Heart left ventricle (tissue), 16 donors: ENCODE measurements at regions not wholly inside any gene's neighbourhood (a gene's known extent, or its start where the extent isn't known, plus 50 kb on each side); places are given as distances from the start of the nearest gene placed in this dataset.

ENCODE experiments used
- ATAC-seq, 4 donors: fragments of 200-7000 bp; cut with Tn5 transposase; one replicate each; pipeline ENCODE4 v1.9.1; 2020 to 2022; ENCODE audit warnings: moderate library complexity in 4 of 4, mild to moderate bottlenecking in 3 of 4, moderate number of reproducible peaks in 1 of 4
- DNase-seq, 5 donors: peaks; one replicate each; pipeline ENCODE4 v3.0.0-alpha.2; 2020
- H3K27ac ChIP-seq, 12 donors: fragments of 200-600 bp; sonication (generic) in 4 of 12; one replicate each; pipeline versions ENCODE4 v1.5.0 to v1.8.0; 2016 to 2022; ENCODE audit warnings: mild to moderate bottlenecking in 2 of 12
- H3K27me3 ChIP-seq, 9 donors: fragments of 200-600 bp; sonication (generic) in 2 of 9; one replicate each; pipeline versions ENCODE4 v1.5.1 to v1.8.0; 2016 to 2022; ENCODE audit warnings: mild to moderate bottlenecking in 3 of 9
- H3K36me3 ChIP-seq, 9 donors: fragments of 200-600 bp; sonication (generic) in 2 of 9; one replicate each; pipeline versions ENCODE4 v1.5.0 to v1.8.0; 2018 to 2022; ENCODE audit warnings: mild to moderate bottlenecking in 2 of 9
- H3K4me1 ChIP-seq, 12 donors: fragments of 200-600 bp; sonication (generic) in 4 of 12; one replicate each; pipeline versions ENCODE4 v1.5.0 to v1.8.0; 2016 to 2022; ENCODE audit warnings: mild to moderate bottlenecking in 3 of 12
- H3K4me3 ChIP-seq, 12 donors: fragments of 200-600 bp; sonication (generic) in 4 of 12; one replicate each; pipeline versions ENCODE4 v1.5.0 to v1.8.0; 2017 to 2022; ENCODE audit warnings: mild to moderate bottlenecking in 9 of 12, moderate library complexity in 4 of 12
- H3K9me3 ChIP-seq, 12 donors: fragments of 200-600 bp; sonication (generic) in 4 of 12; one replicate each; pipeline versions ENCODE4 v1.5.0 to v1.8.0; 2016 to 2022; ENCODE audit warnings: mild to moderate bottlenecking in 1 of 12
- POLR2A ChIP-seq, 2 donors: fragments of 450-650 bp; IDR thresholded peaks; one replicate each; pipeline ENCODE4 v1.6.1; 2017; ENCODE audit warnings: antibody characterized with exemption in 2 of 2, mild to moderate bottlenecking in 2 of 2, moderate library complexity in 2 of 2
- WGBS, 4 donors: extraction: QIAGEN DNeasy Blood & Tissue Kit in 2 of 4; methylation state at CpG; one replicate each; pipeline versions ENCODE4 v1.1.5 to v1.1.7; 2013 to 2018; 5-methylcytosine and 5-hydroxymethylcytosine counted together
- intact Hi-C, 10 donors: fragments of 100-400 bp; cut with DNase I; formaldehyde crosslinking; loops; one replicate each; pipeline versions ENCODE4 v1.11.1 to v1.14.2; 2022
- TF ChIP-seq, protein P1 (sequence below), 12 donors: fragments of 200-600 bp; sonication (generic) in 4 of 12; IDR thresholded peaks; one replicate each; pipeline versions ENCODE4 v1.5.0 to v1.8.0; 2018 to 2022; ENCODE audit warnings: antibody characterized with exemption in 12 of 12, mild to moderate bottlenecking in 5 of 12
- donor health status: ischemic (EF 13 %, LVEDD 7.1; RV severe dilation, severe dysfunction).
- donor health status: healthy with polysubstance abuse.
- donor health status: DM: no; HTN: yes; CAD: no.
- donor health status: DM: no; HTN: no; CAD: no.
- donor health status: ischemic (EF 25% LVEDD 6.9; RV normal size, moderate dysfunction).
- donor health status: ischemic (EF 25% LVEDD 5.7; RV mildly dilated, moderate dysfunction).
- donor health status: healthy.
- donor health status: DM: yes; HTN: yes; CAD: no.
- donor health status: ischemic (EF 35%, LVEDD 5.7; RV mildly dilated, moderate dysfunction).
- donor health status: nonischemic (EF 11% LVEDD 7.7; RV severe dilation, severe dysfunction).
- donor health status: DM: yes; HTN: yes; CAD: no.
- donor health status: PGD.
- donor health status: ischemic (EF 29% LVEDD 5.4; RV normal size, mild dysfunction).
- donor health status: nonischemic (EF 23%, LVEDD 6.1; RV moderate dilation, normal function).

DNA sequence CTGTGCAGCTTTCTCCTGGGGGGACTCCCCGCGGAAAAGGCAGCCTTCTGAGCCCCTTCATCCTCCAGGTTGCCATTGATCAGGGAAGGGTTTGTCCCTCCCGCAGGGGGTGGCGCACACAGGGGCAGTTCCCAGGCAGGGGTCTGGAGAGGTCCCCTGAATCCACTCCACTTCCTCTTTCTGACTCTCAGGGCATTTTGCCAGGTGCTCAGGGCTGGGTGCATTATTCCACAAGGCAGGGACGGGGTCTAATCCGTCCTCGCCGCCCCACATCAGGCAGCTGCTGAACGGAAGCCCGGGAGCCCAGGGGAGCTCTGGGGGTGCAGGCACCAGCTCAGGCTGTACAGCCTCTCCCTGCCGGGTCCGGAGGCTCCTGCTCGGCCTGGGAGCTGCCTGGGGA lies 180.9 kb downstream of the TTLL2 start:
- Histone ChIP-seq H3K27me3 (peaks cover 0 to 3% (median 0%) of the 10 kb centered on the region in 9 donors), H3K4me3 (no peak overlapping the region), H3K9me3 (no peaks in the 10 kb centered on the region), H3K4me1 (peaks cover 0 to 14% (median 2%) of the 10 kb centered on the region in 12 donors), H3K36me3 (no peaks in the 10 kb centered on the region), H3K27ac (no peak overlapping the region)
- DNase-seq: no peak
- intact Hi-C loops: no loop called here
- TF ChIP-seq POLR2A (IDR thresholded peaks at IDR 0.05): no peak
- TF ChIP-seq, protein P1, sequence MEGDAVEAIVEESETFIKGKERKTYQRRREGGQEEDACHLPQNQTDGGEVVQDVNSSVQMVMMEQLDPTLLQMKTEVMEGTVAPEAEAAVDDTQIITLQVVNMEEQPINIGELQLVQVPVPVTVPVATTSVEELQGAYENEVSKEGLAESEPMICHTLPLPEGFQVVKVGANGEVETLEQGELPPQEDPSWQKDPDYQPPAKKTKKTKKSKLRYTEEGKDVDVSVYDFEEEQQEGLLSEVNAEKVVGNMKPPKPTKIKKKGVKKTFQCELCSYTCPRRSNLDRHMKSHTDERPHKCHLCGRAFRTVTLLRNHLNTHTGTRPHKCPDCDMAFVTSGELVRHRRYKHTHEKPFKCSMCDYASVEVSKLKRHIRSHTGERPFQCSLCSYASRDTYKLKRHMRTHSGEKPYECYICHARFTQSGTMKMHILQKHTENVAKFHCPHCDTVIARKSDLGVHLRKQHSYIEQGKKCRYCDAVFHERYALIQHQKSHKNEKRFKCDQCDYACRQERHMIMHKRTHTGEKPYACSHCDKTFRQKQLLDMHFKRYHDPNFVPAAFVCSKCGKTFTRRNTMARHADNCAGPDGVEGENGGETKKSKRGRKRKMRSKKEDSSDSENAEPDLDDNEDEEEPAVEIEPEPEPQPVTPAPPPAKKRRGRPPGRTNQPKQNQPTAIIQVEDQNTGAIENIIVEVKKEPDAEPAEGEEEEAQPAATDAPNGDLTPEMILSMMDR (IDR thresholded peaks at IDR 0.05): no peak
- 74 to 85% (median 79%) methylated on average over 7 to 13 of the region's 13 CpGs for WGBS, 4 donors
- no peak for ATAC-seq

DNA sequence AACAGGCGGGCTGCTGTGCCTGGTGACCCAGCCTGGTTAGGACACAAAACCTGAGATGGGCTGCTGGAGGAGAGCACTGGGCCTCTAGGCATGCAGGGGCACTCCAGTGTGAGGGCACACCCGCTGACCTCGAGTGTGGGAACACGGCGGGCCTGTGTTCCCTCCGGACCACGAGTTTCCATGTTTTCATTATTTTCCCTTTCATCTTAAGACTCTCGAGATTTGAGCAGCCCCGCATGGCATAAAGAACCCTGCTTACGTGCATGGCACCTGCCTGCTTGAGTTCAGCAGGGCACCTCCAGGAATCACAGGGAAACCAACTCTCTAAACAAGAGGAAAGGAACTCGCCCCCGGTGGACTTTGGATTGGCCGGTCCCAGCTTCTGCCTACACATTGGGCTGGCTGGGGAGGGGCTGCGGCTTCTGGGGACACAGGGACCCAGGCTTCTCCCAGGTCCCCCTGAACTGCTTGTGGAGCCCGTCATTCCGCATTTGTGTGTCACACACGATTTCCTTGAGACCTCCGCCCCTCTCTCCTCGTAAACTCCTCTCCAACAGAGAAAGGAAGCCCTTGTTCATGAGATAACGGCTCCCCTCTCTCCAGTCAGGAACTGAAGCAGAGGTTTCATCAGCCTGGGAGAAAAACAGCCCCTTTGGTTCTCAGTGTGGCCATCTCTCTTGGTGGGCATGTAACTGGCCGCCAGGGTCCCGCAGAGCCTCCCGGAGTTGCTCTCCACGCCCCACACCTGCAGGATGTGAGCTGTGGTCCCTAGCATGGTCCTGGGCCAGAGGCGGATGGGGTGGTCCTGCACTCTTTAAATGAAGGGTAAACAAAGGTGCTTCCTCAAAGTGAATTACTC lies 181.8 kb downstream of the TTLL2 start:
- Histone ChIP-seq H3K27ac (no peak overlapping the region), H3K4me1 (peaks cover 0 to 14% (median 2%) of the 10 kb centered on the region in 12 donors), H3K36me3 (no peaks in the 10 kb centered on the region), H3K27me3 (peaks cover 0 to 3% (median 0%) of the 10 kb centered on the region in 9 donors), H3K9me3 (no peaks in the 10 kb centered on the region), H3K4me3 (no peak overlapping the region)
- intact Hi-C loops: no loop called here
- no peak for TF ChIP-seq POLR2A (IDR thresholded peaks at IDR 0.05)
- TF ChIP-seq, protein P1 (IDR thresholded peaks at IDR 0.05): no peak
- 85 to 88% (median 88%) methylated on average over 23 to 25 of the region's 25 CpGs for WGBS, 4 donors
- ATAC-seq (no peak), DNase-seq (no peak)

DNA sequence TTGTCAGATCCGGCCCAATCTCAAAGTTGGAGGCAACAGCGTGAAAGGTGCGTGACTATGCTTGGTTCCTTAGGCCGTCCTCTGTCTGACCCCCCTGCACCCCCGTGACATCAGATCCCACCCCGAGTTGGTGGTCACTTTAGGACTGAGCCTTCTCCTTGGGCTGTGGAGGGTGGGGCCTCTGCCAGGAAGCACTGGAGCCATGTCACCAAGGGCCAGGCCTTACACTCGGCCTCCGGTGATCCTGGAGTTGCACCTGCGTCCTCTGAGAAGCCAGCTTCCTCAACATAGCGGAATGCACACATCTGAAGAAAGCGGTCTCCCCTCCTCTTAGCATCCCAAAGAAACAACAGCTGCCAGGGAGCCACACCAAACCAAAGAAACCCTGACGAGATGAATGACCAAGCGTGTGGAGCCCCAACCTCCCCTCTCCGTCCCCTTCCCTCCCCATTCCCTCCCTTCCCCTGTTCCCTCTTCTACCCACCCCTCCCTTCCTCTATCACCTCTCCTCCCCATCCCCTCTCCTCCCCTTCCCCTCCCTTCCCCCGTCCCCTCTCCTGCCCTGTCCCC lies 182.6 kb downstream of the TTLL2 start:
- DNase-seq: no peak
- WGBS, 4 donors: 87 to 90% (median 88%) methylated on average over 15 of the region's 15 CpGs
- ATAC-seq: no peak
- intact Hi-C loops: no loop called here
- H3K4me1 ChIP-seq: peaks cover 0 to 14% (median 2%) of the 10 kb centered on the region in 12 donors
- no peaks in the 10 kb centered on the region for H3K36me3 ChIP-seq
- peaks cover 0 to 3% (median 0%) of the 10 kb centered on the region in 9 donors for H3K27me3 ChIP-seq
- no peak overlapping the region for H3K4me3 ChIP-seq
- H3K9me3 ChIP-seq: no peaks in the 10 kb centered on the region
- H3K27ac ChIP-seq: no peak overlapping the region
- TF ChIP-seq, protein P1 (IDR thresholded peaks at IDR 0.05): no peak
- TF ChIP-seq POLR2A (IDR thresholded peaks at IDR 0.05): no peak
